RWPE2 (cell line): ENCODE measurements at regions not wholly inside any gene's neighbourhood (a gene's known extent, or its start where the extent isn't known, plus 50 kb on each side); places are given as distances from the start of the nearest gene placed in this dataset.
"Not testable (repeated sequence)": the region's sequence is repeated elsewhere in the genome, so short reads cannot be mapped to it uniquely, and the experiment has no call there.

Experiments
- ATAC-seq: fragments of 200-7000 bp; cut with Tn5 transposase; 3 replicates; pipeline ENCODE4 v1.9.1; 2021; ENCODE audit warnings: low read depth
- DNase-seq: peaks from one replicate; pipeline ENCODE4 v3.0.0-alpha.2; 2020; ENCODE audit warnings: low spot score
- H3K27ac ChIP-seq: fragments of 450-650 bp; 2 replicates; pipeline ENCODE4 v1.5.1; 2017; ENCODE audit warnings: mild to moderate bottlenecking; ENCODE audit not compliant: poor library complexity, severe bottlenecking
- H3K27me3 ChIP-seq: fragments of 250-450 bp; sonication (Bioruptor Pico); 2 replicates; pipeline ENCODE4 v1.5.1; 2021; ENCODE audit warnings: mild to moderate bottlenecking, moderate library complexity; ENCODE audit not compliant: insufficient read depth, poor library complexity, severe bottlenecking
- H3K36me3 ChIP-seq: fragments of 250-450 bp; sonication (Bioruptor Pico); 2 replicates; pipeline ENCODE4 v1.5.1; 2020; ENCODE audit warnings: low read depth, mild to moderate bottlenecking, moderate library complexity
- H3K4me1 ChIP-seq: fragments of 250-450 bp; sonication (Bioruptor Pico); 2 replicates; pipeline ENCODE4 v1.5.1; 2021; ENCODE audit warnings: mild to moderate bottlenecking, moderate library complexity; ENCODE audit not compliant: insufficient read depth, poor library complexity, severe bottlenecking
- H3K4me3 ChIP-seq: fragments of 250-450 bp; sonication (Bioruptor Pico); 2 replicates; pipeline ENCODE4 v1.5.1; 2021; ENCODE audit warnings: mild to moderate bottlenecking, moderate library complexity; ENCODE audit not compliant: severe bottlenecking
- H3K9me3 ChIP-seq: fragments of 250-450 bp; sonication (Bioruptor Pico); 2 replicates; pipeline ENCODE4 v1.5.1; 2021; ENCODE audit warnings: mild to moderate bottlenecking, moderate library complexity; ENCODE audit not compliant: severe bottlenecking
- CTCF ChIP-seq: fragments of 450-650 bp; IDR thresholded peaks from one replicate; pipeline ENCODE4 v1.5.1; 2017; ENCODE audit warnings: mild to moderate bottlenecking, moderate library complexity; ENCODE audit not compliant: poor library complexity, severe bottlenecking

- DNase-seq: no peak
- Histone ChIP-seq H3K9me3 (no peaks in the 10 kb centered on the region), H3K27me3 (no peaks in the 10 kb centered on the region), H3K4me1 (no peaks in the 10 kb centered on the region), H3K27ac (no peak overlapping the region), H3K36me3 (no peaks in the 10 kb centered on the region), H3K4me3 (no peak overlapping the region)
- TF ChIP-seq CTCF: no peak
- no peak for ATAC-seq
Observed at GRCh38 chr4:131595140-131595539, 1554.0 kb upstream of the PCDH10 start.

- no peak overlapping the region for H3K4me3 ChIP-seq
- ATAC-seq (peak; percentile 91), DNase-seq (no peak)
- no peak for TF ChIP-seq CTCF
- peaks cover 33% of the 10 kb centered on the region for H3K4me1 ChIP-seq
- no peaks in the 10 kb centered on the region for H3K36me3 ChIP-seq
- peak overlapping the region; percentile 74 for H3K27ac ChIP-seq
- H3K9me3 ChIP-seq: no peaks in the 10 kb centered on the region
- H3K27me3 ChIP-seq: no peaks in the 10 kb centered on the region
Observed at GRCh38 chr4:131603705-131604104, 1545.4 kb upstream of the PCDH10 start.

DNA sequence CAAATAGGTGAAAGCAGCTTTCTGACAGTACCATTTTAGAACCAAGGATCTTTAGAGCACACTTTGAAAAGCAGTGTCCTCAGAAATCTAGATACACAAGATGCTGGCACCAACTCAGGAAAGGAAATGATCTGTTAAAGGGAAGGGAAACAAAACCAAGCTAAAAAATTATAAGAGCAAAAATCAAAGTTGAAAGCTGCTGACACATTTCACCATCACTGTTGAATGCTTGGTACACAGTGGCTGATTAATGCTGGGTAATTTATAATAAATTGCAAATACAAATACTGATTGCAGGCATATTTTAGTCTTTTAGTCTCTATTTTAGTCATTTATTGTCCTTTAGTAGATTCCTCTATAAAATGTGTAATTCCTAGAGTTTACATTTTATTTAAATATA is 1540.1 kb upstream of the PCDH10 start:
- H3K4me1 ChIP-seq: peaks cover 41% of the 10 kb centered on the region
- ATAC-seq (no peak), DNase-seq (no peak)
- no peaks in the 10 kb centered on the region for H3K9me3 ChIP-seq
- no peak for TF ChIP-seq CTCF
- no peak overlapping the region for H3K4me3 ChIP-seq
- H3K36me3 ChIP-seq: peaks cover 11% of the 10 kb centered on the region
- H3K27ac ChIP-seq: peak overlapping the region; percentile 87
- no peaks in the 10 kb centered on the region for H3K27me3 ChIP-seq

- ATAC-seq: peak; percentile 88
- not testable (repeated sequence) for H3K27me3 ChIP-seq, H3K9me3 ChIP-seq, H3K4me3 ChIP-seq, DNase-seq
- peak overlapping the region; percentile 87 for H3K27ac ChIP-seq
- peaks cover 26% of the 10 kb centered on the region for H3K4me1 ChIP-seq
- H3K36me3 ChIP-seq: peaks cover 11% of the 10 kb centered on the region
Observed at GRCh38 chr4:131610517-131610916, 1538.6 kb upstream of the PCDH10 start.

GRCh38 chr4:131613086-131613823 is 1535.8 kb upstream of the PCDH10 start:
- Histone ChIP-seq H3K9me3 (no peaks in the 10 kb centered on the region), H3K36me3 (peaks cover 11% of the 10 kb centered on the region), H3K4me3 (no peak overlapping the region), H3K27me3 (no peaks in the 10 kb centered on the region), H3K27ac (no peak overlapping the region), H3K4me1 (peaks cover 25% of the 10 kb centered on the region)
- ATAC-seq (no peak), DNase-seq (no peak)
- TF ChIP-seq CTCF: no peak
